OCI-LY1 (cell line): ENCODE measurements at regions not wholly inside any gene's neighbourhood (a gene's known extent, or its start where the extent isn't known, plus 50 kb on each side); places are given as distances from the start of the nearest gene placed in this dataset.

Source experiments
- H2AFZ ChIP-seq: fragments of 200-600 bp; sonication (generic), shearing (Covaris generic); 2 replicates; pipeline ENCODE4 v1.6.0; 2014; ENCODE audit warnings: antibody characterized with exemption, mild to moderate bottlenecking, low read length
- H3F3A ChIP-seq: fragments of 200-600 bp; sonication (generic), shearing (Covaris generic); 2 replicates; pipeline ENCODE4 v1.6.0; 2014; ENCODE audit warnings: mild to moderate bottlenecking, antibody characterized with exemption, low read length, moderate library complexity; ENCODE audit not compliant: insufficient read depth
- H3K27ac ChIP-seq: fragments of 200-600 bp; sonication (generic); 2 replicates; pipeline ENCODE4 v1.5.1; 2014; ENCODE audit warnings: low read length, mixed run types, mild to moderate bottlenecking, low read depth; ENCODE audit not compliant: poor library complexity, severe bottlenecking
- H3K27me3 ChIP-seq: fragments of 200-600 bp; sonication (generic); 2 replicates; pipeline ENCODE4 v1.6.0; 2014; ENCODE audit warnings: antibody characterized with exemption, mild to moderate bottlenecking, low read length, moderate library complexity; ENCODE audit not compliant: insufficient read depth
- H3K36me3 ChIP-seq: fragments of 200-600 bp; sonication (generic); 2 replicates; pipeline ENCODE4 v1.6.1; 2014; ENCODE audit warnings: mild to moderate bottlenecking, antibody characterized with exemption, low read length, moderate library complexity, mixed read lengths; ENCODE audit not compliant: insufficient read depth
- H3K4me1 ChIP-seq: fragments of 200-600 bp; sonication (generic); 2 replicates; pipeline ENCODE4 v1.5.1; 2014; ENCODE audit warnings: mild to moderate bottlenecking, low read length, moderate library complexity; ENCODE audit not compliant: insufficient read depth, severe bottlenecking
- H3K4me2 ChIP-seq: fragments of 200-600 bp; sonication (generic), shearing (Covaris generic); 2 replicates; pipeline ENCODE4 v1.6.1; 2014; ENCODE audit warnings: low read length
- H3K4me3 ChIP-seq: fragments of 200-600 bp; sonication (generic); 2 replicates; pipeline ENCODE4 v1.5.1; 2014; ENCODE audit warnings: low read length, low read depth, mild to moderate bottlenecking, mixed read lengths; ENCODE audit not compliant: poor library complexity, severe bottlenecking
- H3K79me2 ChIP-seq: fragments of 200-600 bp; shearing (Covaris generic); 2 replicates; pipeline ENCODE4 v1.6.1; 2016; ENCODE audit warnings: mixed run types, low read length, mixed read lengths; ENCODE audit not compliant: insufficient read depth
- H3K9ac ChIP-seq: fragments of 200-600 bp; sonication (generic), shearing (Covaris generic); 2 replicates; pipeline ENCODE4 v1.6.1; 2014; ENCODE audit warnings: mild to moderate bottlenecking, low read length, mixed read lengths
- H3K9me2 ChIP-seq: fragments of 200-600 bp; sonication (generic), shearing (Covaris generic); 2 replicates; pipeline ENCODE4 v1.6.1; 2014; ENCODE audit warnings: low read depth, mild to moderate bottlenecking, low read length, mixed read lengths
- H3K9me3 ChIP-seq: fragments of 200-600 bp; shearing (Covaris generic); 2 replicates; pipeline ENCODE4 v1.6.1; 2014; ENCODE audit warnings: low read length, mixed read lengths
- H4K20me1 ChIP-seq: fragments of 200-600 bp; sonication (generic), shearing (Covaris generic); 2 replicates; pipeline ENCODE4 v1.6.0; 2016; ENCODE audit warnings: mild to moderate bottlenecking, low read length; ENCODE audit not compliant: insufficient read depth
- EZH2 ChIP-seq: fragments of 200-600 bp; sonication (generic), shearing (Covaris generic); IDR thresholded peaks from 2 replicates; pipeline ENCODE4 v1.8.0; 2017; ENCODE audit warnings: borderline replicate concordance, mixed run types, mild to moderate bottlenecking, antibody characterized with exemption, low read length, moderate library complexity, mixed read lengths
- TF ChIP-seq, protein P1 (sequence below): fragments of 200-600 bp; sonication (generic), shearing (Covaris generic); IDR thresholded peaks from 2 replicates; pipeline ENCODE4 v1.5.1; 2017; ENCODE audit warnings: mild to moderate bottlenecking, antibody characterized with exemption, low read length, moderate library complexity, mixed read lengths

GRCh38 chr2:7777668-7778067 lies 860.5 kb downstream of the RNF144A start:
- Histone ChIP-seq H3K9ac (no peak overlapping the region), H3K4me2 (no peak overlapping the region), H3K9me2 (no peaks in the 10 kb centered on the region), H3K36me3 (no peaks in the 10 kb centered on the region), H3K79me2 (no peaks in the 10 kb centered on the region), H3F3A (no peaks in the 10 kb centered on the region), H3K4me3 (no peak overlapping the region), H3K27ac (no peak overlapping the region), H3K9me3 (no peaks in the 10 kb centered on the region), H3K4me1 (no peaks in the 10 kb centered on the region), H3K27me3 (no peaks in the 10 kb centered on the region), H2AFZ (no peak overlapping the region), H4K20me1 (no peaks in the 10 kb centered on the region)
- TF ChIP-seq EZH2, result no peak
- TF ChIP-seq, protein P1, sequence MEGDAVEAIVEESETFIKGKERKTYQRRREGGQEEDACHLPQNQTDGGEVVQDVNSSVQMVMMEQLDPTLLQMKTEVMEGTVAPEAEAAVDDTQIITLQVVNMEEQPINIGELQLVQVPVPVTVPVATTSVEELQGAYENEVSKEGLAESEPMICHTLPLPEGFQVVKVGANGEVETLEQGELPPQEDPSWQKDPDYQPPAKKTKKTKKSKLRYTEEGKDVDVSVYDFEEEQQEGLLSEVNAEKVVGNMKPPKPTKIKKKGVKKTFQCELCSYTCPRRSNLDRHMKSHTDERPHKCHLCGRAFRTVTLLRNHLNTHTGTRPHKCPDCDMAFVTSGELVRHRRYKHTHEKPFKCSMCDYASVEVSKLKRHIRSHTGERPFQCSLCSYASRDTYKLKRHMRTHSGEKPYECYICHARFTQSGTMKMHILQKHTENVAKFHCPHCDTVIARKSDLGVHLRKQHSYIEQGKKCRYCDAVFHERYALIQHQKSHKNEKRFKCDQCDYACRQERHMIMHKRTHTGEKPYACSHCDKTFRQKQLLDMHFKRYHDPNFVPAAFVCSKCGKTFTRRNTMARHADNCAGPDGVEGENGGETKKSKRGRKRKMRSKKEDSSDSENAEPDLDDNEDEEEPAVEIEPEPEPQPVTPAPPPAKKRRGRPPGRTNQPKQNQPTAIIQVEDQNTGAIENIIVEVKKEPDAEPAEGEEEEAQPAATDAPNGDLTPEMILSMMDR, result no peak

- no peak overlapping the region for H3K27ac ChIP-seq
- no peak overlapping the region for H3K4me3 ChIP-seq
These were observed 863.1 kb downstream of the RNF144A start for GRCh38 chr2:7780321-7780720.

DNA sequence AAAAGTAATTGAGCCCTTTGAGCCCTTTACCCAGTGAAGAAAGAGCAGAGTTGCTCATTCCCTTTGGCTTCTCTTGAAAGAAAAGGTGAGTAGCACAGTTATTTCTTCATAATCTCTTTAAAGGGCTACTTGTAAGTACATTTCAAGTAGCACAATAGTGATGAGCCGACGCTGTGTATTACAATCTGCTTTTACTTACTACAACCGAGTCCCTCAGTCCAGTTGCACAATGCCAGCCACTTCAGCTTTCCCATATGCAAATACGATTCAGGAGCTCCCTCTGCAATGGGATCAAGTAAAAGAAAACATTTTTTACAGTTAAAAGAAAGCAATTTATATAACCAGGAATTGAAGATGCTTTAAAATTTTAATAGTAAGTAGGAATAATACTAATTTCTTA lies 868.5 kb downstream of the RNF144A start:
- no peaks in the 10 kb centered on the region for H3K79me2 ChIP-seq
- H2AFZ ChIP-seq, result no peak overlapping the region
- H3K4me1 ChIP-seq, result no peaks in the 10 kb centered on the region
- no peaks in the 10 kb centered on the region for H3F3A ChIP-seq
- no peaks in the 10 kb centered on the region for H3K27me3 ChIP-seq
- H3K9me2 ChIP-seq, result no peaks in the 10 kb centered on the region
- no peaks in the 10 kb centered on the region for H4K20me1 ChIP-seq
- no peak overlapping the region for H3K27ac ChIP-seq
- H3K4me3 ChIP-seq, result no peak overlapping the region
- H3K36me3 ChIP-seq, result no peaks in the 10 kb centered on the region
- no peak for TF ChIP-seq EZH2
- TF ChIP-seq, protein P1, result no peak
- H3K9me3 ChIP-seq, result no peaks in the 10 kb centered on the region
- H3K4me2 ChIP-seq, result no peak overlapping the region
- no peak overlapping the region for H3K9ac ChIP-seq

More at GRCh38 chr2:7780321-7780720, 863.1 kb downstream of the RNF144A start:
- TF ChIP-seq, protein P1, result no peak
- TF ChIP-seq EZH2, result no peak
- Histone ChIP-seq H4K20me1 (no peaks in the 10 kb centered on the region), H3K9me2 (no peaks in the 10 kb centered on the region), H2AFZ (no peak overlapping the region), H3K9ac (no peak overlapping the region), H3K4me2 (no peak overlapping the region), H3F3A (no peaks in the 10 kb centered on the region), H3K36me3 (no peaks in the 10 kb centered on the region), H3K79me2 (no peaks in the 10 kb centered on the region), H3K9me3 (no peaks in the 10 kb centered on the region), H3K27me3 (no peaks in the 10 kb centered on the region), H3K4me1 (no peaks in the 10 kb centered on the region)
